Stimulated activated CD4-positive, alpha-beta T cell treated with anti-CD3 and anti-CD28 coated beads, Interleukin-4, amount 100 ng/mL, for 4 hours (primary cell): ENCODE measurements at regions not wholly inside any gene's neighbourhood (a gene's known extent, or its start where the extent isn't known, plus 50 kb on each side); places are given as distances from the start of the nearest gene placed in this dataset.

Source experiments
- DNase-seq, 2 experiments: peaks; one replicate each; pipeline ENCODE4 v3.0.0-alpha.2; 2020

GRCh38 chr12:104858611-104859543 lies 99.2 kb downstream of the SLC41A2 start:
- DNase-seq: no peak

GRCh38 chr12:104856531-104856930 lies 101.6 kb downstream of the SLC41A2 start:
- DNase-seq: no peak

- no peak for DNase-seq
Observed at GRCh38 chr12:104855599-104855998, 102.5 kb downstream of the SLC41A2 start.

- no peak for DNase-seq
Observed at GRCh38 chr12:104852896-104853295, 105.2 kb downstream of the SLC41A2 start.

- no peak for DNase-seq
Observed at GRCh38 chr12:104852102-104852501, 106.0 kb downstream of the SLC41A2 start.

- no peak for DNase-seq
Observed at GRCh38 chr12:104850781-104851180, 107.3 kb downstream of the SLC41A2 start.

GRCh38 chr12:104846056-104846767 lies 111.9 kb downstream of the SLC41A2 start:
- DNase-seq: no peak

GRCh38 chr12:104844123-104844522 lies 114.0 kb downstream of the SLC41A2 start:
- no peak for DNase-seq

- DNase-seq: no peak
Observed at GRCh38 chr12:104840262-104840661, 117.8 kb downstream of the SLC41A2 start.

GRCh38 chr12:104835317-104835716 lies 122.8 kb downstream of the SLC41A2 start:
- no peak for DNase-seq

GRCh38 chr12:104834607-104835006 lies 123.5 kb downstream of the SLC41A2 start:
- no peak for DNase-seq

GRCh38 chr12:104833756-104834155 lies 124.3 kb downstream of the SLC41A2 start:
- DNase-seq: no peak

- DNase-seq: no peak
Observed at GRCh38 chr12:104828015-104828414, 130.1 kb downstream of the SLC41A2 start.

- no peak for DNase-seq
Observed at GRCh38 chr12:104827587-104827986, 130.5 kb downstream of the SLC41A2 start.

GRCh38 chr12:104825408-104825807 lies 132.7 kb downstream of the SLC41A2 start:
- DNase-seq: no peak

- DNase-seq: no peak
Observed at GRCh38 chr12:104823985-104824461, 134.1 kb downstream of the SLC41A2 start.

- no peak for DNase-seq
Observed at GRCh38 chr12:104822941-104823340, 135.1 kb downstream of the SLC41A2 start.

GRCh38 chr12:104816845-104817503 lies 141.1 kb downstream of the SLC41A2 start:
- no peak for DNase-seq

- no peak for DNase-seq
Observed at GRCh38 chr12:104815935-104816334, 142.2 kb downstream of the SLC41A2 start.

- DNase-seq: no peak
Observed at GRCh38 chr12:104814944-104815343, 143.1 kb downstream of the SLC41A2 start.
